HepG2 (cell line): ENCODE measurements at regions not wholly inside any gene's neighbourhood (a gene's known extent, or its start where the extent isn't known, plus 50 kb on each side); places are given as distances from the start of the nearest gene placed in this dataset.

ENCODE experiments used
- ASH2L ChIP-seq: fragments of 300-600, 200-600 bp; sonication (generic); IDR thresholded peaks from 2 replicates; pipeline ENCODE4 v1.7.0; 2017; ENCODE audit warnings: low read depth, mild to moderate bottlenecking, moderate library complexity, mixed read lengths, low read length; ENCODE audit not compliant: insufficient read length
- FOXA3 ChIP-seq: IDR thresholded peaks from 2 replicates; pipeline ENCODE4 v1.6.1; 2016; ENCODE audit warnings: missing genetic modification reagents, missing compliant biosample characterization
- GTF2F1 ChIP-seq: fragments of 150-350 bp; IDR thresholded peaks from 2 replicates; pipeline ENCODE4 v1.6.1; 2014; ENCODE audit warnings: low read length
- RBM39 ChIP-seq: fragments of 200-400 bp; formaldehyde crosslinking; IDR thresholded peaks from one replicate; pipeline ENCODE4 v1.6.1; 2018; ENCODE audit warnings: antibody characterized with exemption, mild to moderate bottlenecking, low read depth, low read length; ENCODE audit not compliant: poor library complexity, severe bottlenecking
- SRF ChIP-seq: IDR thresholded peaks from 2 replicates; pipeline ENCODE4 v1.6.1; 2011; ENCODE audit warnings: mild to moderate bottlenecking, low read depth, low read length, moderate library complexity
- ZSCAN22 ChIP-seq: sonication (generic); formaldehyde crosslinking; IDR thresholded peaks from 2 replicates; pipeline ENCODE4 v1.4.0; 2020; ENCODE audit warnings: mild to moderate bottlenecking, missing genetic modification reagents
- ZSCAN9 ChIP-seq: IDR thresholded peaks from 2 replicates; pipeline ENCODE4 v1.6.1; 2016; ENCODE audit warnings: borderline replicate concordance
- TF ChIP-seq, protein P1 (sequence below): sonication (generic); formaldehyde crosslinking; IDR thresholded peaks from 2 replicates; pipeline ENCODE4 v1.5.0; 2020; ENCODE audit warnings: mild to moderate bottlenecking, missing genetic modification reagents, borderline replicate concordance
- TF ChIP-seq, protein P2 (sequence below): sonication (generic); formaldehyde crosslinking; IDR thresholded peaks from 2 replicates; pipeline ENCODE4 v1.4.0; 2020; ENCODE audit warnings: missing genetic modification reagents, borderline replicate concordance
- TF ChIP-seq, protein P3 (sequence below): sonication (generic); formaldehyde crosslinking; IDR thresholded peaks from 2 replicates; pipeline ENCODE4 v1.8.0; 2022; ENCODE audit warnings: mild to moderate bottlenecking, missing genetic modification reagents; ENCODE audit not compliant: insufficient replicate concordance
- TF ChIP-seq, protein P4 (sequence below): sonication (generic); formaldehyde crosslinking; IDR thresholded peaks from 2 replicates; pipeline ENCODE4 v1.4.0; 2020; ENCODE audit warnings: mild to moderate bottlenecking, missing genetic modification reagents, borderline replicate concordance

DNA sequence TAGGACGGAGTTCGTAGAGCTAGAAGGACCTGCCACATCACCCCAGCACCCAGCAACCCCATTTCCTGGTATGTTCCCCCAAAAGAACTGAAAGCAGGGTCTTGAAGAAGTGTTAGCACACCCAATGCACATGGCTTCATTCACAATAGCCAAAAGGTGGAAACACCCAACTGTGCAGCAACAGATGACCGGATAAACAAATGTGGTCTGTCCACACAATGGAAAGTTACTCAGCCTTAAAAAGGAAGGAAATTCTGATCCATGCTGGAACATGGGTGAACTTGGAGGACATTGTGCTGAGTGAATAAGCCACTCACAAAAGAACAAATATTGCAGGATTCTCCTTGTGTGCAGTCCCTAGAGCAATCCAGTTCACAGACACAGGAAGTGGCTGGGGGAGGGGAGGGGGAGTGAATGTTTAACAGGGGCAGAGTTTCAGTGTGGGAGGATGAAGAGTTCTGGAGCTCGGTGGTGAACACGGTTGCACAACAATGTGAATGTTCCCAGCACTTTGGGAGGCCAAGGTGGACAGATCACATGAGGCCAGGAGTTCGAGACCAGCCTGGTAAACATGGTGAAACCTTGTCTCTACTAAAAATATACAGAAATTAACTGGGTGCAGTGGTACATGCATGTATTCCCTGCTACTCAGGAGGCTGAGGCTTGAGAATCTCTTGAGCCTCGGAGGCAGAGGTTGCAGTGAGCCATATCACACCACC is 157.5 kb downstream of the NUP210 start (continued):
- TF ChIP-seq RBM39 = no peak
- TF ChIP-seq GTF2F1 = 0 out of 2 replicates have a peak, but pooled peaks have one; percentile 47
- TF ChIP-seq, protein P1, sequence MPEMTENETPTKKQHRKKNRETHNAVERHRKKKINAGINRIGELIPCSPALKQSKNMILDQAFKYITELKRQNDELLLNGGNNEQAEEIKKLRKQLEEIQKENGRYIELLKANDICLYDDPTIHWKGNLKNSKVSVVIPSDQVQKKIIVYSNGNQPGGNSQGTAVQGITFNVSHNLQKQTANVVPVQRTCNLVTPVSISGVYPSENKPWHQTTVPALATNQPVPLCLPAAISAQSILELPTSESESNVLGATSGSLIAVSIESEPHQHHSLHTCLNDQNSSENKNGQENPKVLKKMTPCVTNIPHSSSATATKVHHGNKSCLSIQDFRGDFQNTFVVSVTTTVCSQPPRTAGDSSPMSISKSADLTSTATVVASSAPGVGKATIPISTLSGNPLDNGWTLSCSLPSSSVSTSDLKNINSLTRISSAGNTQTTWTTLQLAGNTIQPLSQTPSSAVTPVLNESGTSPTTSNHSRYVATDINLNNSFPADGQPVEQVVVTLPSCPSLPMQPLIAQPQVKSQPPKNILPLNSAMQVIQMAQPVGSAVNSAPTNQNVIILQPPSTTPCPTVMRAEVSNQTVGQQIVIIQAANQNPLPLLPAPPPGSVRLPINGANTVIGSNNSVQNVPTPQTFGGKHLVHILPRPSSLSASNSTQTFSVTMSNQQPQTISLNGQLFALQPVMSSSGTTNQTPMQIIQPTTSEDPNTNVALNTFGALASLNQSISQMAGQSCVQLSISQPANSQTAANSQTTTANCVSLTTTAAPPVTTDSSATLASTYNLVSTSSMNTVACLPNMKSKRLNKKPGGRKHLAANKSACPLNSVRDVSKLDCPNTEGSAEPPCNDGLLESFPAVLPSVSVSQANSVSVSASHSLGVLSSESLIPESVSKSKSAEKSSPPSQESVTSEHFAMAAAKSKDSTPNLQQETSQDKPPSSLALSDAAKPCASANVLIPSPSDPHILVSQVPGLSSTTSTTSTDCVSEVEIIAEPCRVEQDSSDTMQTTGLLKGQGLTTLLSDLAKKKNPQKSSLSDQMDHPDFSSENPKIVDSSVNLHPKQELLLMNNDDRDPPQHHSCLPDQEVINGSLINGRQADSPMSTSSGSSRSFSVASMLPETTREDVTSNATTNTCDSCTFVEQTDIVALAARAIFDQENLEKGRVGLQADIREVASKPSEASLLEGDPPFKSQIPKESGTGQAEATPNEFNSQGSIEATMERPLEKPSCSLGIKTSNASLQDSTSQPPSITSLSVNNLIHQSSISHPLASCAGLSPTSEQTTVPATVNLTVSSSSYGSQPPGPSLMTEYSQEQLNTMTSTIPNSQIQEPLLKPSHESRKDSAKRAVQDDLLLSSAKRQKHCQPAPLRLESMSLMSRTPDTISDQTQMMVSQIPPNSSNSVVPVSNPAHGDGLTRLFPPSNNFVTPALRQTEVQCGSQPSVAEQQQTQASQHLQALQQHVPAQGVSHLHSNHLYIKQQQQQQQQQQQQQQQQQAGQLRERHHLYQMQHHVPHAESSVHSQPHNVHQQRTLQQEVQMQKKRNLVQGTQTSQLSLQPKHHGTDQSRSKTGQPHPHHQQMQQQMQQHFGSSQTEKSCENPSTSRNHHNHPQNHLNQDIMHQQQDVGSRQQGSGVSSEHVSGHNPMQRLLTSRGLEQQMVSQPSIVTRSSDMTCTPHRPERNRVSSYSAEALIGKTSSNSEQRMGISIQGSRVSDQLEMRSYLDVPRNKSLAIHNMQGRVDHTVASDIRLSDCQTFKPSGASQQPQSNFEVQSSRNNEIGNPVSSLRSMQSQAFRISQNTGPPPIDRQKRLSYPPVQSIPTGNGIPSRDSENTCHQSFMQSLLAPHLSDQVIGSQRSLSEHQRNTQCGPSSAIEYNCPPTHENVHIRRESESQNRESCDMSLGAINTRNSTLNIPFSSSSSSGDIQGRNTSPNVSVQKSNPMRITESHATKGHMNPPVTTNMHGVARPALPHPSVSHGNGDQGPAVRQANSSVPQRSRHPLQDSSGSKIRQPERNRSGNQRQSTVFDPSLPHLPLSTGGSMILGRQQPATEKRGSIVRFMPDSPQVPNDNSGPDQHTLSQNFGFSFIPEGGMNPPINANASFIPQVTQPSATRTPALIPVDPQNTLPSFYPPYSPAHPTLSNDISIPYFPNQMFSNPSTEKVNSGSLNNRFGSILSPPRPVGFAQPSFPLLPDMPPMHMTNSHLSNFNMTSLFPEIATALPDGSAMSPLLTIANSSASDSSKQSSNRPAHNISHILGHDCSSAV = no peak
- TF ChIP-seq ASH2L = peak; percentile 69
- TF ChIP-seq FOXA3 (CRISPR knock-in tag) = peak; percentile 94
- 0 out of 2 replicates have a peak, but pooled peaks have one; percentile 6 for TF ChIP-seq SRF
- TF ChIP-seq, protein P2, sequence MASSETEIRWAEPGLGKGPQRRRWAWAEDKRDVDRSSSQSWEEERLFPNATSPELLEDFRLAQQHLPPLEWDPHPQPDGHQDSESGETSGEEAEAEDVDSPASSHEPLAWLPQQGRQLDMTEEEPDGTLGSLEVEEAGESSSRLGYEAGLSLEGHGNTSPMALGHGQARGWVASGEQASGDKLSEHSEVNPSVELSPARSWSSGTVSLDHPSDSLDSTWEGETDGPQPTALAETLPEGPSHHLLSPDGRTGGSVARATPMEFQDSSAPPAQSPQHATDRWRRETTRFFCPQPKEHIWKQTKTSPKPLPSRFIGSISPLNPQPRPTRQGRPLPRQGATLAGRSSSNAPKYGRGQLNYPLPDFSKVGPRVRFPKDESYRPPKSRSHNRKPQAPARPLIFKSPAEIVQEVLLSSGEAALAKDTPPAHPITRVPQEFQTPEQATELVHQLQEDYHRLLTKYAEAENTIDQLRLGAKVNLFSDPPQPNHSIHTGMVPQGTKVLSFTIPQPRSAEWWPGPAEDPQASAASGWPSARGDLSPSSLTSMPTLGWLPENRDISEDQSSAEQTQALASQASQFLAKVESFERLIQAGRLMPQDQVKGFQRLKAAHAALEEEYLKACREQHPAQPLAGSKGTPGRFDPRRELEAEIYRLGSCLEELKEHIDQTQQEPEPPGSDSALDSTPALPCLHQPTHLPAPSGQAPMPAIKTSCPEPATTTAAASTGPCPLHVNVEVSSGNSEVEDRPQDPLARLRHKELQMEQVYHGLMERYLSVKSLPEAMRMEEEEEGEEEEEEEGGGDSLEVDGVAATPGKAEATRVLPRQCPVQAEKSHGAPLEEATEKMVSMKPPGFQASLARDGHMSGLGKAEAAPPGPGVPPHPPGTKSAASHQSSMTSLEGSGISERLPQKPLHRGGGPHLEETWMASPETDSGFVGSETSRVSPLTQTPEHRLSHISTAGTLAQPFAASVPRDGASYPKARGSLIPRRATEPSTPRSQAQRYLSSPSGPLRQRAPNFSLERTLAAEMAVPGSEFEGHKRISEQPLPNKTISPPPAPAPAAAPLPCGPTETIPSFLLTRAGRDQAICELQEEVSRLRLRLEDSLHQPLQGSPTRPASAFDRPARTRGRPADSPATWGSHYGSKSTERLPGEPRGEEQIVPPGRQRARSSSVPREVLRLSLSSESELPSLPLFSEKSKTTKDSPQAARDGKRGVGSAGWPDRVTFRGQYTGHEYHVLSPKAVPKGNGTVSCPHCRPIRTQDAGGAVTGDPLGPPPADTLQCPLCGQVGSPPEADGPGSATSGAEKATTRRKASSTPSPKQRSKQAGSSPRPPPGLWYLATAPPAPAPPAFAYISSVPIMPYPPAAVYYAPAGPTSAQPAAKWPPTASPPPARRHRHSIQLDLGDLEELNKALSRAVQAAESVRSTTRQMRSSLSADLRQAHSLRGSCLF (CRISPR knock-in tag) = no peak
- TF ChIP-seq, protein P3, sequence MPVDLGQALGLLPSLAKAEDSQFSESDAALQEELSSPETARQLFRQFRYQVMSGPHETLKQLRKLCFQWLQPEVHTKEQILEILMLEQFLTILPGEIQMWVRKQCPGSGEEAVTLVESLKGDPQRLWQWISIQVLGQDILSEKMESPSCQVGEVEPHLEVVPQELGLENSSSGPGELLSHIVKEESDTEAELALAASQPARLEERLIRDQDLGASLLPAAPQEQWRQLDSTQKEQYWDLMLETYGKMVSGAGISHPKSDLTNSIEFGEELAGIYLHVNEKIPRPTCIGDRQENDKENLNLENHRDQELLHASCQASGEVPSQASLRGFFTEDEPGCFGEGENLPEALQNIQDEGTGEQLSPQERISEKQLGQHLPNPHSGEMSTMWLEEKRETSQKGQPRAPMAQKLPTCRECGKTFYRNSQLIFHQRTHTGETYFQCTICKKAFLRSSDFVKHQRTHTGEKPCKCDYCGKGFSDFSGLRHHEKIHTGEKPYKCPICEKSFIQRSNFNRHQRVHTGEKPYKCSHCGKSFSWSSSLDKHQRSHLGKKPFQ (CRISPR knock-in tag) = peak; percentile 89
- peak; percentile 77 for TF ChIP-seq ZSCAN22 (CRISPR knock-in tag)
- peak; percentile 93; the same call in 1 of the 2 replicates for TF ChIP-seq ZSCAN9
- TF ChIP-seq, protein P4, sequence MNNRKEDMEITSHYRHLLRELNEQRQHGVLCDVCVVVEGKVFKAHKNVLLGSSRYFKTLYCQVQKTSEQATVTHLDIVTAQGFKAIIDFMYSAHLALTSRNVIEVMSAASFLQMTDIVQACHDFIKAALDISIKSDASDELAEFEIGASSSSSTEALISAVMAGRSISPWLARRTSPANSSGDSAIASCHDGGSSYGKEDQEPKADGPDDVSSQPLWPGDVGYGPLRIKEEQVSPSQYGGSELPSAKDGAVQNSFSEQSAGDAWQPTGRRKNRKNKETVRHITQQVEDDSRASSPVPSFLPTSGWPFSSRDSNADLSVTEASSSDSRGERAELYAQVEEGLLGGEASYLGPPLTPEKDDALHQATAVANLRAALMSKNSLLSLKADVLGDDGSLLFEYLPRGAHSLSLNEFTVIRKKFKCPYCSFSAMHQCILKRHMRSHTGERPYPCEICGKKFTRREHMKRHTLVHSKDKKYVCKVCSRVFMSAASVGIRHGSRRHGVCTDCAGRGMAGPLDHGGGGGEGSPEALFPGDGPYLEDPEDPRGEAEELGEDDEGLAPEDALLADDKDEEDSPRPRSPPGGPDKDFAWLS = 0 out of 2 replicates have a peak, but pooled peaks have one; percentile 66
